ENCODE measurements at regions not wholly inside any gene's neighbourhood (a gene's known extent, or its start where the extent isn't known, plus 50 kb on each side); places are given as distances from the start of the nearest gene placed in this dataset.

DNA sequence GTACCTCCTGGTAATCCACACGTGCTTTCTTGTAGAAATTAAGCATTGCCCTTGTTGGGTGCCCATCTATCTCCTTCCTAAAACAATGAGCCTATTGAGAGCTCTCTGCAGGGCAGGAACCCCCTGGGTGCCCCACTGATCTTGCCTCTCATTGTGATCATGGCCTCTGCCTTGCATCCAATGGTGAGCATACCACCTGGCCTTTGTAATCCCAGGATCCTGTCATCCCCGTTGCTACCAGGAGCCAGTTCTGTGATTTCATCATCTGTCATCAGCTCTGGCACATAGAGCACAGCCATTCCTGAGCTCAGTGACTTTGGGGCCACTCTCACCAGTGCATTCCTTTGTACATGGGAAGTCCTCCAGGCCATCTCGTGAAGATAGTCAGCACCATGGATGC lies 381.0 kb upstream of the ID2 start:
- TF ChIP-seq TAF1 (IDR thresholded peaks at IDR 0.05; ENCODE audit: low read depth, low read length) (no peak), POLR2A (IDR thresholded peaks at IDR 0.05; ENCODE audit: low read depth, low read length) (no peak), POLR2AphosphoS5 (IDR thresholded peaks at IDR 0.05; ENCODE audit: low read depth, low read length) (no peak), SPI1 (IDR thresholded peaks at IDR 0.05; ENCODE audit: low read depth, low read length) (no peak), POU2F2 (IDR thresholded peaks at IDR 0.05; ENCODE audit: low read depth, low read length) (no peak), PAX5 (IDR thresholded peaks at IDR 0.05; ENCODE audit: insufficient read depth, low read length, severe bottlenecking) (no peak)

All from GM12891 (cell line).